ENCODE measurements at regions not wholly inside any gene's neighbourhood (a gene's known extent, or its start where the extent isn't known, plus 50 kb on each side); places are given as distances from the start of the nearest gene placed in this dataset.

DNA sequence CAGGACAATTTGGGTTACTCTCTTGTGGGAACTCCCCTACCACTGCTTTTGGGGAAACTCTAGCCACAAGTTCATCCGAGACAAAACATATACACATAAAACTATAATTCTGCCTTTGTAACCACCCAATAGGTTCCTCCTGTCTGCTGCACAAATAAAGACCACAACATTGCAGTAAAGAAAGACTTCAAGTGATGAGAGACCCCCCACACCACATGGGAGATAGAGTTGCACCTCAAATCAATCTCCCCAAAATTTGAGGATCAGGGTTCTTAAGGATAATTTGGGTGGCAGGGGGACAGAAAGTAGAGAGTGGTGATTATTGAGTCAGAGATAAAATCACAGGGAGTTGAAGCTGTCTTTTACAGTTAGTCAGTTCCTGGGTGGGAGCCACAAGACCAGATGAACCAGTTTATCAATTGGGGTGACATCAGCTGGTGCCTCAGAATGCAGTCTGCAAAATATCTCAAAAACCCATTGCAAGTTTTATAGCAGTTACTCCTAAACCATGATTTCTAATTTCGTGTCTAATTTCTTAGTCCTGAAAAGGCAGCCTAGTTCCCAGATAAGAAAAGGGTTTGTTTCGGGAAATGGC, 1348.5 kb downstream of the PCDH9 start:
- WGBS (ENCODE audit: insufficient coverage, insufficient replicate concordance, low lambda C conversion rate, missing lambda C conversion rate) = 30% methylated on average over 3 of the region's 3 CpGs
- Histone ChIP-seq H3K9me3 (replicated peaks; ENCODE audit: control insufficient read depth, insufficient read depth, low read length) (no peaks in the 10 kb centered on the region), H3K4me3 (no peak overlapping the region), H3K4me1 (ENCODE audit: control insufficient read depth, insufficient read depth, low read length) (no peaks in the 10 kb centered on the region), H3K27ac (ENCODE audit: control insufficient read depth, insufficient read depth) (no peak overlapping the region), H3K9ac (ENCODE audit: control insufficient read depth, insufficient read depth, low read length) (no peak overlapping the region), H2AFZ (ENCODE audit: control insufficient read depth, low read depth, low read length) (no peak overlapping the region), H3K36me3 (ENCODE audit: control insufficient read depth in 2 of 2, insufficient read depth in 2 of 2, low read length in 1 of 2) (no peaks in the 10 kb centered on the region), H3K4me2 (ENCODE audit: control insufficient read depth, insufficient read depth) (no peak overlapping the region), H3K79me2 (ENCODE audit: control insufficient read depth, insufficient read depth, low read length) (no peaks in the 10 kb centered on the region), H4K20me1 (ENCODE audit: control insufficient read depth, insufficient read depth) (no peaks in the 10 kb centered on the region), H3K27me3 (replicated peaks in 1 of 2; ENCODE audit: control insufficient read depth in 2 of 2, insufficient read depth in 2 of 2, low read length in 1 of 2) (no peaks in the 10 kb centered on the region)
- POLR2A ChIA-PET = no interaction called here
- CTCF ChIA-PET = interaction anchor here (0.6 kb wide), 1 partner anchor 8 kb away, joined by 7 read pairs; no protein-coding TSS in a partner anchor
- intact Hi-C loops (cut with micrococcal nuclease; ENCODE audit: unreplicated experiment) (no loop called here), in situ Hi-C loops (cut with MboI) (no loop called here)
- RAD21 ChIA-PET (ENCODE audit: unreplicated experiment) = no interaction called here
- FAIRE-seq (no peak), ATAC-seq (no peak), DNase-seq (ENCODE audit: low read depth, low spot score) (no peak)
- TF ChIP-seq SMAD1 (IDR thresholded peaks at IDR 0.05; ENCODE audit: low read depth, partially characterized antibody) = no peak
- no peak for TF ChIP-seq JUND (IDR thresholded peaks at IDR 0.05; ENCODE audit: low read depth, low read length)
- TF ChIP-seq E2F4 (IDR thresholded peaks at IDR 0.05; ENCODE audit: low read depth, low read length) = no peak
- no peak for TF ChIP-seq SUPT20H (IDR thresholded peaks at IDR 0.05; ENCODE audit: borderline replicate concordance, control insufficient read depth, low read depth, low read length)
- BruUV-seq (replicated peaks) = no TSS peak
- SMC1A ChIA-PET (ENCODE audit: uncharacterized antibody, unreplicated experiment) = no interaction called here

GRCh38 chr13:65875031-65875430, 1355.1 kb downstream of the PCDH9 start:
- Histone ChIP-seq H3K4me1 (ENCODE audit: control insufficient read depth, insufficient read depth, low read length) (no peaks in the 10 kb centered on the region), H3K9ac (ENCODE audit: control insufficient read depth, insufficient read depth, low read length) (no peak overlapping the region), H3K36me3 (ENCODE audit: control insufficient read depth in 2 of 2, insufficient read depth in 2 of 2, low read length in 1 of 2) (no peaks in the 10 kb centered on the region), H3K4me3 (no peak overlapping the region), H2AFZ (ENCODE audit: control insufficient read depth, low read depth, low read length) (no peak overlapping the region), H4K20me1 (ENCODE audit: control insufficient read depth, insufficient read depth) (no peaks in the 10 kb centered on the region), H3K27me3 (replicated peaks in 1 of 2; ENCODE audit: control insufficient read depth in 2 of 2, insufficient read depth in 2 of 2, low read length in 1 of 2) (no peaks in the 10 kb centered on the region), H3K27ac (ENCODE audit: control insufficient read depth, insufficient read depth) (no peak overlapping the region), H3K9me3 (replicated peaks; ENCODE audit: control insufficient read depth, insufficient read depth, low read length) (no peaks in the 10 kb centered on the region), H3K4me2 (ENCODE audit: control insufficient read depth, insufficient read depth) (no peak overlapping the region), H3K79me2 (ENCODE audit: control insufficient read depth, insufficient read depth, low read length) (no peaks in the 10 kb centered on the region)
- intact Hi-C loops (cut with micrococcal nuclease; ENCODE audit: unreplicated experiment) = no loop called here
- in situ Hi-C loops (cut with MboI) = no loop called here
- ChIA-PET RAD21 (ENCODE audit: unreplicated experiment) (no interaction called here), SMC1A (ENCODE audit: uncharacterized antibody, unreplicated experiment) (no interaction called here), POLR2A (no interaction called here), CTCF (interaction anchor here (0.6 kb wide), 1 partner anchor 131 kb away, joined by 5 read pairs; no protein-coding TSS in a partner anchor)
- DNase-seq (ENCODE audit: low read depth, low spot score) (no peak), ATAC-seq (no peak), FAIRE-seq (no peak)
- no TSS peak for BruUV-seq (replicated peaks)
- no peak for TF ChIP-seq SREBF2 (IDR thresholded peaks at IDR 0.05; ENCODE audit: low read length)
- no peak for TF ChIP-seq MYB (IDR thresholded peaks at IDR 0.05; ENCODE audit: borderline replicate concordance, low read depth, low read length)
- TF ChIP-seq SUZ12 (IDR thresholded peaks at IDR 0.05; ENCODE audit: unreplicated experiment) = no peak
- TF ChIP-seq JUNB (IDR thresholded peaks at IDR 0.05) = no peak
- TF ChIP-seq, protein P1, sequence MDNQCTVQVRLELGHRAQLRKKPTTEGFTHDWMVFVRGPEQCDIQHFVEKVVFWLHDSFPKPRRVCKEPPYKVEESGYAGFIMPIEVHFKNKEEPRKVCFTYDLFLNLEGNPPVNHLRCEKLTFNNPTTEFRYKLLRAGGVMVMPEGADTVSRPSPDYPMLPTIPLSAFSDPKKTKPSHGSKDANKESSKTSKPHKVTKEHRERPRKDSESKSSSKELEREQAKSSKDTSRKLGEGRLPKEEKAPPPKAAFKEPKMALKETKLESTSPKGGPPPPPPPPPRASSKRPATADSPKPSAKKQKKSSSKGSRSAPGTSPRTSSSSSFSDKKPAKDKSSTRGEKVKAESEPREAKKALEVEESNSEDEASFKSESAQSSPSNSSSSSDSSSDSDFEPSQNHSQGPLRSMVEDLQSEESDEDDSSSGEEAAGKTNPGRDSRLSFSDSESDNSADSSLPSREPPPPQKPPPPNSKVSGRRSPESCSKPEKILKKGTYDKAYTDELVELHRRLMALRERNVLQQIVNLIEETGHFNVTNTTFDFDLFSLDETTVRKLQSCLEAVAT (IDR thresholded peaks at IDR 0.05) = no peak
- TF ChIP-seq SKIL (IDR thresholded peaks at IDR 0.05; ENCODE audit: low read depth, poor library complexity, severe bottlenecking) = no peak
- no peak for TF ChIP-seq POLR2A (IDR thresholded peaks at IDR 0.05; ENCODE audit: low read depth, low read length)
- TF ChIP-seq, protein P2, sequence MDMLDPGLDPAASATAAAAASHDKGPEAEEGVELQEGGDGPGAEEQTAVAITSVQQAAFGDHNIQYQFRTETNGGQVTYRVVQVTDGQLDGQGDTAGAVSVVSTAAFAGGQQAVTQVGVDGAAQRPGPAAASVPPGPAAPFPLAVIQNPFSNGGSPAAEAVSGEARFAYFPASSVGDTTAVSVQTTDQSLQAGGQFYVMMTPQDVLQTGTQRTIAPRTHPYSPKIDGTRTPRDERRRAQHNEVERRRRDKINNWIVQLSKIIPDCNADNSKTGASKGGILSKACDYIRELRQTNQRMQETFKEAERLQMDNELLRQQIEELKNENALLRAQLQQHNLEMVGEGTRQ (IDR thresholded peaks at IDR 0.05; ENCODE audit: borderline replicate concordance, low read depth, low read length) = no peak
